ENCODE measurements at regions not wholly inside any gene's neighbourhood (a gene's known extent, or its start where the extent isn't known, plus 50 kb on each side); places are given as distances from the start of the nearest gene placed in this dataset.

DNA sequence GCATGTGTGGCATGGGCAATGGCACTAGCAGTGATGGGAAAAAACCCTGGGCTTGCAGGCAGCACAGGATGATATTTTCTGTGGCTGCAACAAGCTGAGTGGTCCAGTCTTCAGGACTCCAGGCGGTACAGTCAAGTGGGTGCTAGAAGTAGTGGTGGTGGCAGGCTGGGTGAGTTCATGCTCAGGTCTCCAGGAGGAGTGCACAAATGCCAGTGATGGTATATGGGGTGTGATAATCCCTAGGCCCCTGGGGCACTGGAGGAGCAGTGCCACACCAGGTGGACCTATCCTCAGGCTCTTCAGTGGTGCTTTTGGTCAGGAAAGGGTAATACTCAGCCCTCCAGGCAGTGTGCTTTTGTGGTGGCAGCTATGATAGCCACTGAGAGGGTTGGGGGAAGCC, 496.4 kb downstream of the PRR16 start:
- no peaks in the 10 kb centered on the region for H3K36me3 ChIP-seq
- no peaks in the 10 kb centered on the region for H3K9me3 ChIP-seq
- no peaks in the 10 kb centered on the region for H3K4me1 ChIP-seq
- no peak for DNase-seq
- H3K4me3 ChIP-seq = no peak overlapping the region
- TF ChIP-seq, protein P1, sequence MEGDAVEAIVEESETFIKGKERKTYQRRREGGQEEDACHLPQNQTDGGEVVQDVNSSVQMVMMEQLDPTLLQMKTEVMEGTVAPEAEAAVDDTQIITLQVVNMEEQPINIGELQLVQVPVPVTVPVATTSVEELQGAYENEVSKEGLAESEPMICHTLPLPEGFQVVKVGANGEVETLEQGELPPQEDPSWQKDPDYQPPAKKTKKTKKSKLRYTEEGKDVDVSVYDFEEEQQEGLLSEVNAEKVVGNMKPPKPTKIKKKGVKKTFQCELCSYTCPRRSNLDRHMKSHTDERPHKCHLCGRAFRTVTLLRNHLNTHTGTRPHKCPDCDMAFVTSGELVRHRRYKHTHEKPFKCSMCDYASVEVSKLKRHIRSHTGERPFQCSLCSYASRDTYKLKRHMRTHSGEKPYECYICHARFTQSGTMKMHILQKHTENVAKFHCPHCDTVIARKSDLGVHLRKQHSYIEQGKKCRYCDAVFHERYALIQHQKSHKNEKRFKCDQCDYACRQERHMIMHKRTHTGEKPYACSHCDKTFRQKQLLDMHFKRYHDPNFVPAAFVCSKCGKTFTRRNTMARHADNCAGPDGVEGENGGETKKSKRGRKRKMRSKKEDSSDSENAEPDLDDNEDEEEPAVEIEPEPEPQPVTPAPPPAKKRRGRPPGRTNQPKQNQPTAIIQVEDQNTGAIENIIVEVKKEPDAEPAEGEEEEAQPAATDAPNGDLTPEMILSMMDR (IDR thresholded peaks at IDR 0.05) = no peak
- H3K27ac ChIP-seq = no peak overlapping the region
- intact Hi-C loops (cut with DNase I; ENCODE audit: low total_unique reads) = no loop called here
- H3K27me3 ChIP-seq = no peaks in the 10 kb centered on the region

DNA sequence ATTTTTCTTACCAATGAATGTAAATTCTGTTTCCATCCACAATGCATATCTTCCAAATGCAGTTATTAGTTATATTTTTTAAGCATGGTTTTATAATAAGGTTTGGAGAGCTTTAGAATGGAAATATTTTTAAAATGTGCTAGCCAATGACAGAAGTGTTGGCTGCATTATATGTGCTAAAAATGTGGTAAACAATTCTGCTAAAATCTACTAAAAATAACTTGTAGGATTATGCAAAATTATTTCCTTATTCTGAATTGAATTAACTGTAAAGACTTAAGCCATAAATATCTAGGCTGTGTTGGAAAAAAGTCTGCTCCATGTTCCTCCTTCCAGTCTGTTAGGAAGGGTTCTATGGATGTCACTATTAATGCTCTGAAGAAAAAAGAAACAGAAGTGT, 503.3 kb downstream of the PRR16 start:
- Histone ChIP-seq H3K27me3 (no peaks in the 10 kb centered on the region), H3K36me3 (no peaks in the 10 kb centered on the region), H3K4me3 (no peak overlapping the region), H3K4me1 (no peaks in the 10 kb centered on the region), H3K9me3 (no peaks in the 10 kb centered on the region), H3K27ac (no peak overlapping the region)
- DNase-seq = no peak
- TF ChIP-seq, protein P1 (IDR thresholded peaks at IDR 0.05) = no peak
- intact Hi-C loops (cut with DNase I; ENCODE audit: low total_unique reads) = no loop called here

DNA sequence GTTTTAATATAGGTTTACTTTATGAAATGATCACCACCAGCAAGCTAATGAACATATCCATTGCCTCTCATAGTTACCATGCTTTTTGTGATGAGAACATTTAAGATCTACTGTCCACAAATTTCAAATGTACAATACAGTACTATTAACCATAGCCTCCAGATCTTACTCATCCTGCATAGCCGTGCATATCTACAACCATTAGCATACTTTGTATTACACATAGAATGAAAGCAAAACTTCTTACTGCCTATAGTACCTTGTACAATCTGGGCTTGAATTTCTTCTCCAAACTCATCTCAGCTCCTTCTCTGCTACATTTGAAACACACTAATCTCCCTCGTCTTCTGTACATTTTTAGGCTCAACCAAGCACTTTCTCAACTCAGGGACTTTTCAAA, 510.6 kb downstream of the PRR16 start:
- Histone ChIP-seq H3K9me3 (no peaks in the 10 kb centered on the region), H3K4me1 (no peaks in the 10 kb centered on the region), H3K27ac (no peak overlapping the region), H3K27me3 (no peaks in the 10 kb centered on the region), H3K4me3 (no peak overlapping the region), H3K36me3 (no peaks in the 10 kb centered on the region)
- no peak for DNase-seq
- TF ChIP-seq, protein P1 (IDR thresholded peaks at IDR 0.05) = no peak
- intact Hi-C loops (cut with DNase I; ENCODE audit: low total_unique reads) = no loop called here

DNA sequence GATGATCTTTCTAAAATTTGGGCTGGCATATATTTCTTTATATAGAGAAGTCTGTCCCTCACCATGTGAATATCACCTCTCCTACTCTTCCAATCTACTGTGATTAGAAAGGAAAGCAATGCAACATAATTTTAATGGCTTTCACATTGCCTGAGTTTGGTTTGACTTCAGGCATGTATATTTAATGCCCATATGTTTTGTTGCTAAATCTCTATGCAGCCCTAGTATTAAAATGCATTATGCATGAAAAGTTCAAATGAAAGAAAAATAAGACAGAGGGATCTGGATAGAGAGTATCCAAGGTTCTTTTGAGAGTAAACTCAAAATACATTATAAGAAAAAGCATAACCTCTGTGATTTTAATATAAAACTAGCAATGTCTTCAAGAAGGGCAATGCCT, 518.3 kb downstream of the PRR16 start:
- no peak for DNase-seq
- intact Hi-C loops (cut with DNase I; ENCODE audit: low total_unique reads) = no loop called here
- Histone ChIP-seq H3K27me3 (no peaks in the 10 kb centered on the region), H3K4me3 (no peak overlapping the region), H3K27ac (no peak overlapping the region), H3K36me3 (no peaks in the 10 kb centered on the region), H3K9me3 (no peaks in the 10 kb centered on the region), H3K4me1 (no peaks in the 10 kb centered on the region)
- TF ChIP-seq, protein P1 (IDR thresholded peaks at IDR 0.05) = no peak

DNA sequence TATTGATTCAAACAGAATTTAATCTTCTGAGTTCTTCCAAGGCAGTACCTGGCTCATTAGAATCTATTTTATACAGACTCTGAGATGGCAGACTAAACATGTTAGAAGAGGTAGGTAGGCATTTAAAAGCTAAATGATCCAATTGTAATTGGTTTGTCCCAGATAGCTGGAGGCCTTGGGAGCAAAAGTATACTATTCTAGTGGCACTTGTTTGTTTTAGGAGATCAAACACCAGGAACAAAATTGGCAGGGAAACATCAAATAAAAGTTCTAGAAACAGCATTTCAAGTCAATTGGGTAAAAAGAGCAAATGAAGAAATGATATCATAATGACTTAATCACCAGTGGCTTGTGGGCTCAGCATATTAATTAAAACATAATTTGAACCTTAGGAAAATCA, 521.4 kb downstream of the PRR16 start:
- intact Hi-C loops (cut with DNase I; ENCODE audit: low total_unique reads) = no loop called here
- Histone ChIP-seq H3K36me3 (no peaks in the 10 kb centered on the region), H3K27ac (no peak overlapping the region), H3K4me3 (no peak overlapping the region), H3K9me3 (no peaks in the 10 kb centered on the region), H3K27me3 (no peaks in the 10 kb centered on the region), H3K4me1 (no peaks in the 10 kb centered on the region)
- no peak for DNase-seq
- TF ChIP-seq, protein P1 (IDR thresholded peaks at IDR 0.05) = no peak

DNA sequence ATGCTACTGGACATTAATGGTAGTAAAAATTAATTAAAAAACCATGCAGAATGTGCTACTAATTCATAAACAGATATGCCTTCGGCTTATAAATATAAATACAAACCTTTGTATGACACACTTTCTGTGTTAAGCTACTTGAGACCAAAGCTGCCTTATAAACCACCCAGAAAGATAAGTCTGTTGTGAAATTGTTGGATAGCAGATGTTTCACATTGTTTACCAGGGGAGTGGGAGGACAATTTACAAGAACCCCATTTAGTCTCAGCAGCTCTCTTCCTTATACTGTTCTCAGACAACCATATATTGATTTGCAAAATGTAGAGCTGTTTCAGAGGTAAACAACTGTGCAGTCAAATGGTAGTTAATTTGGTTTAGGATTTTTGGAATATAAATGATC, 524.4 kb downstream of the PRR16 start:
- no peaks in the 10 kb centered on the region for H3K9me3 ChIP-seq
- no peaks in the 10 kb centered on the region for H3K36me3 ChIP-seq
- no peak overlapping the region for H3K4me3 ChIP-seq
- H3K4me1 ChIP-seq = no peaks in the 10 kb centered on the region
- H3K27me3 ChIP-seq = no peaks in the 10 kb centered on the region
- intact Hi-C loops (cut with DNase I; ENCODE audit: low total_unique reads) = no loop called here
- DNase-seq = no peak
- no peak overlapping the region for H3K27ac ChIP-seq
- TF ChIP-seq, protein P1 (IDR thresholded peaks at IDR 0.05) = no peak
